ENCODE measurements at regions not wholly inside any gene's neighbourhood (a gene's known extent, or its start where the extent isn't known, plus 50 kb on each side); places are given as distances from the start of the nearest gene placed in this dataset.

DNA sequence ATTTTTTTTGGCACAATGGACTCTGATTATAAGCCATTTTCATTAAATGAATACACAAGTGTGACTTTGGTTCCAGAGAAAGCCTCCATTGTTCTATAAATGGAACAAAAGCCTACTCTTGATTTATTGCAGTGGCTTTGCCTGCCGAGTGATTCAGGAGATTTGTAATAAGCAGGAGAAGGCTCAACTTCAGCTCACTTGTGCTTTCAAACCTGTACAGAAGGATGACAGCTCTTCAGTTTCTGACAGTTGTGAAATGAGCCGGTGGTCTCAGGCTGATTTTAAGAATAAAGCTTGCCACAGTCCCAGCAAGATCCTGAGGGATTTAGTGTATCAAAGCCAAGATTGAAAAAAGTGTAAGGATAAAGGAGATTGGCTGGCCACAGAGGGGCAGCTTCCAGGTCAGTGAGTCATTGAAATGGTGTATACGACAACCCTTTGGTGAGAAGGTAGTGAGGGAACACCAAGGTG, 438.8 kb upstream of the TGFBR2 start:
- DNase-seq (ENCODE audit: low read depth in 1 of 2, low spot score in 1 of 2) = no peak

- DNase-seq (ENCODE audit: low read depth in 1 of 2, low spot score in 1 of 2) = no peak
Measured at GRCh38 chr3:30169487-30169886, 436.9 kb upstream of the TGFBR2 start.

GRCh38 chr3:30170681-30171438, 435.5 kb upstream of the TGFBR2 start:
- DNase-seq (ENCODE audit: low read depth in 1 of 2, low spot score in 1 of 2) = no peak

- DNase-seq (ENCODE audit: low read depth in 1 of 2, low spot score in 1 of 2) = no peak
Measured at GRCh38 chr3:30174357-30174756, 432.0 kb upstream of the TGFBR2 start.

DNA sequence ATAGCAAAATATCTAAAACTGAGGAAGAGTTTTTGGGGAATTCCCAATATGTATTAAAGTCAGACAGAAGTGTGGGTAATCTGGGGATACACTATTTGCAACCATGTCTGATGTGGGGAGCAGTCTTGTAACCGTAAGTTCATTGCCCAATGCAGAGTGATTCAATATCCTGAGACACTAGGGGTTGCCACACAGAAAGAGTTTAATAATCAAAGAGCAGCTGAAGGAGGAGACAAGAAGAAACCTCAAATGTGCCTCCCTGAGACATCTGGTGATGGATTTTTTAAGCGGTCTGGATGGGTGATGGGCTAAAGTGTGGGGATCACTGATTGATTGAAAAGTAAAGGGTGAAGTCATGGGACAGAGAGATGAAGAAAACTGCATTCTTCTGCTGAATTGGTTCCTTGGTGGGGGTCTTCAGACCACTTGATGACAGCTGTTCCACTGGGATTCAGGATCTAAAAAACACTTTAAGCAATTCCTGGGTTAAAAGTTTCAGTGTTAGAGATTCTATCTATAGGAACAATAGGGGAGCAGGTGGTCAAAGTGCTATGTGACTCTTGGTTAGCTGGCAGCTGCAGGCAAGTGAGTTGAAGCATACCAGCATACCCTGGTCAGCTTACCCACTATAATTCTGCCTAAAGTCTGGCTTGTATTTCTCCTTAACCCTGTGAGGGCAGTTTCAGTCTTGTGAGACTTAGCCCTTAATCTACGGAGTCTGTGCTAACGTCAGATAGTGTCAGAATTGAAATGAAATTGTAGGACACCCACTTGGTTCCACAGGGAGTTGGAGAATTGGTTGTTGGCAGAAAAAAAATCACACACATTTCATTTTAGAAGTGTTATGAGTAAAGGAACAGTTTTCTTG, 425.9 kb upstream of the TGFBR2 start:
- no peak for DNase-seq (ENCODE audit: low read depth in 1 of 2, low spot score in 1 of 2)

GRCh38 chr3:30181178-30181465, 425.3 kb upstream of the TGFBR2 start:
- no peak for DNase-seq (ENCODE audit: low read depth in 1 of 2, low spot score in 1 of 2)

DNA sequence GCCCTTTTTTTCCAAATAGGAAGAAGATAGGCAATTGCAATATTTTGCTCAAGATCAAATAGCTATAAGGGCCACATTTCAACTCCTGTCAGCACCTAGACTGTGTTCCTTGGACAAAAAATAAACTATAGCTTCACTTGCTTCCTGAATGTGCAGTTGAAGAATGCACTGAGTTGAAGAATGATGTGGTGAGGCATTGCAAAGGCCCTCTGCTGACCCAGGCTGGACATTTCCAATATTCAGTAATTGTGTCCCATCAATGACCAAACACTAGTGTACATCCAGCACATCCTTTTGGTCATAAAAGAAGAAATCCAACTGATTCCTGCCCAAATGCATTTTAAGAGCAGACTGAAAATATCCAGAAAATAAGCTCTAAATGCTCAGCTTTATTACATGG, 424.8 kb upstream of the TGFBR2 start:
- no peak for DNase-seq (ENCODE audit: low read depth in 1 of 2, low spot score in 1 of 2)

DNA sequence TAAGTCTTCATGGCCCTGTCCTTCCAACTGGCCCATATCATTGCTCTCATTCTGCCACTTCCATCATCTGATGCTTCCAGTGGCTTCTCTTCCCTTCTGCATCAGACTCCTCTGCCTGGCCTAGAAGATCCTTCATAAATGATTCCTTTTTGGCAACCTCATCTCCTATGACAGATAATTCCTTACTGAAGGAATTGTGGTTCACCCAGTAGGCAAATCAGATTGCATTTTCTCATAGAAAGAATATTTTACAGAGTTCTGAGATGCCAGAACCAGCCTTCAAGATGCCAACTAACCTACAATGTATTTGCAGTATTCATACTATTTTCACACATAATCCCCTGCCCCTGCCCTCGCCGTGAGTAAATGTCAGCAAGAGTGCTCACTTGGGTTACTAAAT, 423.0 kb upstream of the TGFBR2 start:
- no peak for DNase-seq (ENCODE audit: low read depth in 1 of 2, low spot score in 1 of 2)

DNA sequence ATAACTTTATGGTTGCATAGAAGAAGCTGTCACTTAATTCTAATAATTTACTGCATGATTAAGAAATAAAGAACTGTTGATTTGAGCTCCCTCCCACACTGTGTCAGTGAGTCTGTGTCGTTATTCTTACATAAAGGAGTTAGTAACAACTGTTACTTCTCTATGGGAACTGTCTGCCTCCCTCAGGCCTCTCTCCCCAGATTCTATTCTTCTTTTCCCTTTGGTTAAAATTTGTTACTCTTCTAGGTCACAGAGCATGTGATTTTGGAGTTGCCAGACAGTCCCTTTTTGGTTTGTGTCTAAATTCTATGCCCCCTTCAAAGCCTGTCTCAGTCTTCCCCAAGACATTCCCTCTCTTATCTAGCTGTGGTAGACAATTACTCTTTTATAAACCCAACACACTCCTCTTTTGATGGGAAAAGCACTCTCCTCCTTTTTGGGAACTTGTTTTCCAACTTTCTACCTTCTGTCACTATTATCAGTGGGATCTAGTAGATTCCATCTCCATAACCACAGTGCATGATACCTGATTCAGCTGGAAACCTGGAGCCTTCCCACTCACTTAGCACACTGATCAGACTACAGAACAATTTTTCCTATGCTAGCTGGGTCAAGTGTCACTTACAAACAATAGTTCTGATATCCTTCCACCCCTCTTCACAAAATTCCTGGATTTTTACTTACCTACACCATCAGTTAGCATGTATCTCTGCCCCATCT, 422.1 kb upstream of the TGFBR2 start:
- DNase-seq (ENCODE audit: low read depth in 1 of 2, low spot score in 1 of 2) = no peak

- DNase-seq (ENCODE audit: low read depth in 1 of 2, low spot score in 1 of 2) = no peak
Measured at GRCh38 chr3:30185872-30186271, 420.5 kb upstream of the TGFBR2 start.

GRCh38 chr3:30186741-30187219, 419.6 kb upstream of the TGFBR2 start:
- DNase-seq (ENCODE audit: low read depth in 1 of 2, low spot score in 1 of 2) = no peak

GRCh38 chr3:30187366-30187765, 419.0 kb upstream of the TGFBR2 start:
- DNase-seq (ENCODE audit: low read depth in 1 of 2, low spot score in 1 of 2) = no peak

DNA sequence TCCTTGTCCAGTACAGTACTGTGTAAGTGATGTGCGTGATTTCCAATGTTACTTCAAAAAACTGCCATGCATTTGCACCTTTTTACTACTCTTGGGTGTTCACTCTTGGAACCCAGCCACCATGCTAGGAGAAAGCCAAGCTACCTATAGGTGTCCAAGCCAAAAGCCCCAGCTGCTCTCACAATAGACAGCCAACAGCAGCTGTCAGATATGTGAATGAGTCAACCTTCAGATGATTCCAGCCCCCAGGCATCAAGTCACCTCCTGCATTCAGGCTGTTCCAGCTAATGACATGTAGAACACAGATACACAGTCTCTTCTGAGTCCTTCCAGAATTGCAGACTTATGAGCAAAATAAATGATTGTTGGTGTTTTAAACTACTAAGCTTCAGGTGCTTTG, 417.7 kb upstream of the TGFBR2 start:
- DNase-seq (ENCODE audit: low read depth in 1 of 2, low spot score in 1 of 2) = no peak

- DNase-seq (ENCODE audit: low read depth in 1 of 2, low spot score in 1 of 2) = no peak
Measured at GRCh38 chr3:30189900-30190299, 416.5 kb upstream of the TGFBR2 start.

DNA sequence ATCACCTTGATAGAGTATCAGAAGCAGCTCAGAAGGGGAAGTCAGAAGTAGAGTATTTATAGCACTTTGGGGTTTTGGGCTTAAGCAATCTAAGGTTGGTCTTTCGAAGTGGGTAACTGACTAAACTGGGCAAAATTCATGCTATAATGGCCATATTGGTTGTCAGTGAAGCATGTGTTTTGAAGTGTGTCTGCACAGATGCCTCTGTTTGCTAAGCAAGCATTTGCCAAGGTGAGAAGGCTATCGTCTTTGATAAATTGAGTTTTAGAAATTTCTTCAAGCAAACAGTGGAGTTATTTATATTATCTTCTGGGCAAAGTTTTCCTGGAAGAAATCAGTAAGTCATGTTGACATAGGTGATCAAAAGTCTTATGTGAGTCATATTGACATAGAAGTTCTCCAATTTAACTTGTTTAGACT, 412.8 kb upstream of the TGFBR2 start:
- DNase-seq (ENCODE audit: low read depth in 1 of 2, low spot score in 1 of 2) = no peak

GRCh38 chr3:30195352-30195751, 411.0 kb upstream of the TGFBR2 start:
- DNase-seq (ENCODE audit: low read depth in 1 of 2, low spot score in 1 of 2) = no peak

GRCh38 chr3:30198162-30198561, 408.2 kb upstream of the TGFBR2 start:
- no peak for DNase-seq (ENCODE audit: low read depth in 1 of 2, low spot score in 1 of 2)

DNA sequence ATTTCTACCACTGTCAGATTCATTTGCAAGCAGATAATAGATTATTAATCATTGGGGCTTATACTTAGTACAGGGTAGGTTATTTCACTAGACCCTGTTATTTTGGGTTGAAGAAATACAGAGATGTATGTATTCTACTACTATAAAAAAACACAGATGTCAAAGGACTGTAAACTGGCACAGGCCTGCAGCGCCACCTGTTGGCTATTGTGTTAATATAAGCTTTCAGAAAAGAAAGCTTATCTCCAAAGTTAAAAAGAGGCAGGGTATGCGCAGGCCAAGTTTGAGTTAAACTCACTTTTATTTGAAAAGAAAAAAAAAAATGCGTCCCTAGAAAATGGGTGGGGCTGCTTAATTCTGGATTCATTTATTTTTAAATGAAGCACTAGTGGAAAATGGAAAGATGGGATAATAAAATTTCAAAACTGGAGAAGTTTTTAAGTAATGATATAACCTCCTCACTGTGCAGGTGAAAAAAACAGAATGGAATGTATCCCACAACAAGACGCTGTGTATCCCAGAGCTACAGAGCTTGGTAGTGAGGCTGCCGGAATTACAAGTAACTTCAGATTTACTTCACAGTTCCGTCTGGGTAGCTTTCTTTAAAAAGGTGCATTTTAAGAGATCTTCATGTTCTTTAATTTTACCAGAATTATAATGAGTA, 407.2 kb upstream of the TGFBR2 start:
- peak; percentile 31 to 43 for DNase-seq (ENCODE audit: low read depth in 1 of 2, low spot score in 1 of 2)

DNA sequence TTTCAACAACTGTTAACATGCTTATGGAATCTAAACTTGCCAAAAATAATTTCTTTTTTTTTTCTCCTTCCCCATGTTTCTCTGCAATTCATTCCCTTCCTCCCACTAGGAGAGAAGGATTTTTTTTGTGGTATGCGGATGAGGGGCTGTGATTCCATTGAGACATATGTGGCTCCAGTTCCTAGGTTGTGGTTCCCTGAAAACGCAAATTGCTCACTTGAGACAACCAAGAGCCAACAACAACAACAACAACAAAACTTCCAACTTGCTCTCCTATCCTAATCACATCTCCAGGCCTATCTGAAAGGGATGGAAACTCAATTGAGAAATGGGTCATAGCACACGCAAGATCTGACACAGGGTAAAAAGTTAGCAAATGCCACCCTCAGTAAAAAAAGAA, 406.5 kb upstream of the TGFBR2 start:
- DNase-seq (ENCODE audit: low read depth in 1 of 2, low spot score in 1 of 2) = no peak

DNA sequence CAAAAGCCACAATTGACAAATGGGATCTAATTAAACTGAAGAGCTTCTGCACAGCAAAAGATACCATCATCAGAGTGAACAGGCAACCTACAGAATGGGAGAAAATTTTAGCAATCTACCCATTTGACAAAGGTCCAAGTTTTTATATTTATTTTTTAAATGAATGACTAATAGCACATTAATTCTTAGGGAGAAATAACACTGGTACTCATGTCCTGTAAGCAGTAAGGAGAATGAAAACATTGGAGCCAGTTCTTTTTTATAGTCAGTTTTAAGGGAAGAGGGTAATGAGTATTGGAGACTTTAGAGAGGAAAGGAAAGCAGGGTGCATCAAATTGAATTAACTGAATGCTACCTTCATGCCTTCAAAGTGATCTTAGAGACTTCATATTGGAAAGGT, 404.7 kb upstream of the TGFBR2 start:
- no peak for DNase-seq (ENCODE audit: low read depth in 1 of 2, low spot score in 1 of 2)

- no peak for DNase-seq (ENCODE audit: low read depth in 1 of 2, low spot score in 1 of 2)
Measured at GRCh38 chr3:30203301-30203700, 403.1 kb upstream of the TGFBR2 start.

Measured in activated T-helper 1 cell treated with anti-CD3 and anti-CD28 coated beads, Interleukin-2, amount 50 U/mL, for 16 hours (primary cell).